PC-3 (cell line): ENCODE measurements at regions not wholly inside any gene's neighbourhood (a gene's known extent, or its start where the extent isn't known, plus 50 kb on each side); places are given as distances from the start of the nearest gene placed in this dataset.

Source experiments
- ATAC-seq: fragments of 200-7000 bp; cut with Tn5 transposase; 2 replicates; pipeline ENCODE4 v1.9.1; 2020; ENCODE audit warnings: mild to moderate bottlenecking, moderate library complexity
- BruUV-seq: library from RNA; stranded (reverse); fragments of 400-500 nt; replicated peaks from 2 replicates; lab custom pipeline; 2021; lab: Mats Ljungman, UMichigan
- CTCF ChIA-PET: fragments of 300-600 bp; sonication (Branson Sonifier 250); formaldehyde crosslinking; loops from one replicate; lab custom pipeline; 2022; ENCODE audit warnings: antibody characterized with exemption; lab: Charles Lee
- POLR2A ChIA-PET: fragments of 300-600 bp; sonication (Branson Sonifier 250); formaldehyde crosslinking; loops from one replicate; lab custom pipeline; 2022; ENCODE audit warnings: antibody characterized with exemption; ENCODE audit not compliant: unreplicated experiment; lab: Charles Lee
- DNase-seq: peaks from one replicate; pipeline ENCODE4 v3.0.0-alpha.2; 2015
- H2AFZ ChIP-seq: fragments of 300-600 bp; sonication (generic); 2 replicates; pipeline ENCODE4 v1.6.0; 2016; ENCODE audit warnings: antibody characterized with exemption, low read length
- H3F3A ChIP-seq: fragments of 300-600 bp; sonication (generic); one replicate; pipeline ENCODE4 v1.6.0; 2017; ENCODE audit warnings: antibody characterized with exemption, low read length, control low read depth, mild to moderate bottlenecking; ENCODE audit not compliant: unreplicated experiment
- H3K27ac ChIP-seq: fragments of 300-600 bp; sonication (generic); 2 replicates; pipeline ENCODE4 v1.5.1; 2016; ENCODE audit warnings: mild to moderate bottlenecking, low read length
- H3K27me3 ChIP-seq: fragments of 300-600 bp; sonication (generic); 2 replicates; pipeline ENCODE4 v1.6.1; 2016; ENCODE audit warnings: low read length, mixed read lengths
- H3K36me3 ChIP-seq: fragments of 300-600 bp; sonication (generic); 2 replicates; pipeline ENCODE4 v1.6.1; 2016; ENCODE audit warnings: low read depth, mixed run types, low read length, mixed read lengths
- H3K4me1 ChIP-seq: fragments of 300-600 bp; sonication (generic); 2 replicates; pipeline ENCODE4 v1.5.1; 2016; ENCODE audit warnings: low read length; ENCODE audit not compliant: insufficient read depth
- H3K4me2 ChIP-seq: fragments of 300-600 bp; sonication (generic); 2 replicates; pipeline ENCODE4 v1.6.0; 2016; ENCODE audit warnings: low read length
- H3K4me3 ChIP-seq: fragments of 300-600 bp; sonication (generic); 2 replicates; pipeline ENCODE4 v1.5.1; 2016; ENCODE audit warnings: mild to moderate bottlenecking, low read length, mixed read lengths
- H3K79me2 ChIP-seq: fragments of 300-600 bp; sonication (generic); 2 replicates; pipeline ENCODE4 v1.6.1; 2017; ENCODE audit warnings: low read length, mixed read lengths
- H3K9ac ChIP-seq: fragments of 300-600 bp; sonication (generic); 2 replicates; pipeline ENCODE4 v1.6.0; 2016; ENCODE audit warnings: mild to moderate bottlenecking, low read length
- H3K9me2 ChIP-seq: fragments of 300-600 bp; sonication (generic); replicated peaks from 2 replicates; pipeline ENCODE4 v1.6.1; 2016; ENCODE audit warnings: mixed run types, low read length, mixed read lengths
- H3K9me3 ChIP-seq: fragments of 300-600 bp; sonication (generic); 2 replicates; pipeline ENCODE4 v1.6.1; 2016; ENCODE audit warnings: low read length, mixed read lengths
- H4K20me1 ChIP-seq: fragments of 300-600 bp; sonication (generic); 2 replicates; pipeline ENCODE4 v1.6.1; 2016; ENCODE audit warnings: low read length, mixed read lengths
- CTCF ChIP-seq: fragments of 300-600 bp; sonication (generic); conservative IDR thresholded peaks from 2 replicates; pipeline ENCODE4 v1.5.1; 2017; ENCODE audit warnings: antibody characterized with exemption, low read depth, mild to moderate bottlenecking, low read length
- EZH2 ChIP-seq: fragments of 300-600 bp; sonication (generic); IDR thresholded peaks from one replicate; pipeline ENCODE4 v1.6.1; 2017; ENCODE audit warnings: antibody characterized with exemption, mild to moderate bottlenecking, low read length; ENCODE audit not compliant: unreplicated experiment
- EZH2phosphoT487 ChIP-seq: fragments of 300-600 bp; sonication (generic); IDR thresholded peaks from 2 replicates; pipeline ENCODE4 v1.6.1; 2018; ENCODE audit warnings: mild to moderate bottlenecking, antibody characterized with exemption, low read length, borderline replicate concordance
- intact Hi-C: fragments of 100-400 bp; cut with micrococcal nuclease; formaldehyde crosslinking; loops from 2 replicates; pipeline ENCODE4 v1.9.0; 2023

DNA sequence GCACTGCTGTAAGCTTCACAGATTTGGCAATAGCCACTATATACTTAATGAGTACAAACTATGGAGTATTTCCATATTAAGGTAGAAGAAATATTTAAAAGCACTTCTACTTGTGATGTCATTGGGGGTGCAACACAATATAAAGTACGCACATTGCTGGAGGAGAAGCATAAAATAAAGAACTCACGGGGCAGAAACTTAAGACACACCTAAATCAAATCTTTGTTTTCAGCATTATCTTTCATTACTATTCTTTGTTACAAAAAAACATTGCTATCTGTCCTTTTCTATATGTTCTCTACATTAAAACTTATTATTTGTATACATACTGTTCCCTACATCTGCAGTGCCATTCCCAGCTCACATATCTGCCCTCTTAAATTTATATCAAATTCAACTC is 93.3 kb upstream of the VPREB1 start:
- intact Hi-C loops, result no loop called here
- no peak for TF ChIP-seq EZH2phosphoT487
- no peak for TF ChIP-seq EZH2
- no peak for TF ChIP-seq CTCF
- H3K79me2 ChIP-seq, result no peaks in the 10 kb centered on the region
- ATAC-seq (no peak), DNase-seq (no peak)
- no peak overlapping the region for H3K4me2 ChIP-seq
- H3K9ac ChIP-seq, result no peak overlapping the region
- H3K27ac ChIP-seq, result no peak overlapping the region
- POLR2A ChIA-PET, result no interaction called here
- no peak overlapping the region for H2AFZ ChIP-seq
- CTCF ChIA-PET, result no interaction called here
- H3K27me3 ChIP-seq, result peaks cover 65% of the 10 kb centered on the region
- H3F3A ChIP-seq, result no peaks in the 10 kb centered on the region
- no peak overlapping the region for H3K4me3 ChIP-seq
- H4K20me1 ChIP-seq, result no peaks in the 10 kb centered on the region
- no peaks in the 10 kb centered on the region for H3K9me3 ChIP-seq
- no peaks in the 10 kb centered on the region for H3K9me2 ChIP-seq
- no peaks in the 10 kb centered on the region for H3K4me1 ChIP-seq
- H3K36me3 ChIP-seq, result no peaks in the 10 kb centered on the region
- no TSS peak for BruUV-seq

GRCh38 chr22:22150457-22150856 is 94.1 kb upstream of the VPREB1 start:
- DNase-seq (no peak), ATAC-seq (no peak)
- ChIA-PET POLR2A (no interaction called here), CTCF (no interaction called here)
- no peaks in the 10 kb centered on the region for H3K9me2 ChIP-seq
- H3K4me2 ChIP-seq, result no peak overlapping the region
- no peak overlapping the region for H3K9ac ChIP-seq
- no peaks in the 10 kb centered on the region for H3K36me3 ChIP-seq
- no peak overlapping the region for H3K27ac ChIP-seq
- H3F3A ChIP-seq, result no peaks in the 10 kb centered on the region
- intact Hi-C loops, result no loop called here
- H3K9me3 ChIP-seq, result no peaks in the 10 kb centered on the region
- peaks cover 67% of the 10 kb centered on the region for H3K27me3 ChIP-seq
- H3K4me3 ChIP-seq, result no peak overlapping the region
- H3K4me1 ChIP-seq, result no peaks in the 10 kb centered on the region
- H4K20me1 ChIP-seq, result no peaks in the 10 kb centered on the region
- TF ChIP-seq EZH2phosphoT487, result no peak
- TF ChIP-seq EZH2, result no peak
- TF ChIP-seq CTCF, result no peak
- no TSS peak for BruUV-seq
- H2AFZ ChIP-seq, result no peak overlapping the region
- no peaks in the 10 kb centered on the region for H3K79me2 ChIP-seq

- no peak overlapping the region for H3K27ac ChIP-seq
- H3K79me2 ChIP-seq, result no peaks in the 10 kb centered on the region
- H3F3A ChIP-seq, result no peaks in the 10 kb centered on the region
- H4K20me1 ChIP-seq, result no peaks in the 10 kb centered on the region
- no peaks in the 10 kb centered on the region for H3K36me3 ChIP-seq
- TF ChIP-seq EZH2phosphoT487 (no peak), EZH2 (no peak), CTCF (no peak)
- no peaks in the 10 kb centered on the region for H3K9me2 ChIP-seq
- H2AFZ ChIP-seq, result no peak overlapping the region
- no peak for ATAC-seq
- BruUV-seq, result no TSS peak
- no peak overlapping the region for H3K4me2 ChIP-seq
- H3K4me1 ChIP-seq, result no peaks in the 10 kb centered on the region
- CTCF ChIA-PET, result no interaction called here
- POLR2A ChIA-PET, result no interaction called here
- H3K9ac ChIP-seq, result no peak overlapping the region
- intact Hi-C loops, result loop anchor here (5.0 to 10.0 kb wide), 2 partner anchors 37 to 54 kb away; no protein-coding TSS in a partner anchor
- DNase-seq, result no peak
- no peaks in the 10 kb centered on the region for H3K9me3 ChIP-seq
- no peak overlapping the region for H3K4me3 ChIP-seq
- peaks cover 67% of the 10 kb centered on the region for H3K27me3 ChIP-seq
Measured at GRCh38 chr22:22148905-22149304, 95.7 kb upstream of the VPREB1 start.
